GM19397 (cell line): ENCODE measurements at regions not wholly inside any gene's neighbourhood (a gene's known extent, or its start where the extent isn't known, plus 50 kb on each side); places are given as distances from the start of the nearest gene placed in this dataset.
"Not testable (repeated sequence)": the region's sequence is repeated elsewhere in the genome, so short reads cannot be mapped to it uniquely, and the experiment has no call there.

Source experiments
- ATAC-seq: cut with Tn5 transposase; IDR thresholded peaks from one replicate; pipeline ENCODE4 v1.9.1; 2021; ENCODE audit warnings: mild to moderate bottlenecking, moderate library complexity; ENCODE audit not compliant: unreplicated experiment

GRCh38 chr6:134647861-134648260 is 302.0 kb downstream of the ALDH8A1 start:
- no peak for ATAC-seq

GRCh38 chr6:134642819-134643218 is 307.1 kb downstream of the ALDH8A1 start:
- ATAC-seq: no peak

- ATAC-seq: no peak
Observed at GRCh38 chr6:134642279-134642678, 307.6 kb downstream of the ALDH8A1 start.

- peak; percentile 78 for ATAC-seq
Observed at GRCh38 chr6:134640975-134641429, 308.9 kb downstream of the ALDH8A1 start.

GRCh38 chr6:134640229-134640628 is 309.7 kb downstream of the ALDH8A1 start:
- no peak for ATAC-seq

GRCh38 chr6:134637847-134638437 is 312.0 kb downstream of the ALDH8A1 start:
- no peak for ATAC-seq

- no peak for ATAC-seq
Observed at GRCh38 chr6:134637282-134637681, 312.6 kb downstream of the ALDH8A1 start.

GRCh38 chr6:134636186-134636799 is 313.6 kb downstream of the ALDH8A1 start:
- ATAC-seq: peak; percentile 45

- ATAC-seq: no peak
Observed at GRCh38 chr6:134634966-134635365, 314.9 kb downstream of the ALDH8A1 start.

GRCh38 chr6:134634466-134634865 is 315.4 kb downstream of the ALDH8A1 start:
- ATAC-seq: no peak

GRCh38 chr6:134632982-134633940 is 315.3 kb upstream of the SGK1 start:
- not testable (repeated sequence) for ATAC-seq

GRCh38 chr6:134632024-134632423 is 314.1 kb upstream of the SGK1 start:
- no peak for ATAC-seq

GRCh38 chr6:134631398-134631924 is 313.5 kb upstream of the SGK1 start:
- no peak for ATAC-seq

- ATAC-seq: no peak
Observed at GRCh38 chr6:134630508-134631121, 312.7 kb upstream of the SGK1 start.

GRCh38 chr6:134628154-134628553 is 310.2 kb upstream of the SGK1 start:
- no peak for ATAC-seq

- no peak for ATAC-seq
Observed at GRCh38 chr6:134627707-134628106, 309.8 kb upstream of the SGK1 start.

GRCh38 chr6:134626589-134626988 is 308.7 kb upstream of the SGK1 start:
- no peak for ATAC-seq

GRCh38 chr6:134626086-134626485 is 308.2 kb upstream of the SGK1 start:
- no peak for ATAC-seq

GRCh38 chr6:134624781-134625180 is 306.9 kb upstream of the SGK1 start:
- ATAC-seq: no peak

- ATAC-seq: no peak
Observed at GRCh38 chr6:134623401-134623800, 305.5 kb upstream of the SGK1 start.
